CD4-positive, alpha-beta memory T cell (primary cell): ENCODE measurements at regions not wholly inside any gene's neighbourhood (a gene's known extent, or its start where the extent isn't known, plus 50 kb on each side); places are given as distances from the start of the nearest gene placed in this dataset.

Source experiments
- CTCF ChIA-PET: fragments of 350-600 bp; sonication (Branson Sonifier 250); formaldehyde crosslinking; loops from one replicate; lab custom pipeline; 2021; ENCODE audit warnings: inconsistent platforms; ENCODE audit not compliant: partially characterized antibody; lab: Charles Lee
- POLR2A ChIA-PET: fragments of 350-600 bp; sonication (Branson Sonifier 250); formaldehyde crosslinking; loops from one replicate; lab custom pipeline; 2021; ENCODE audit not compliant: partially characterized antibody; lab: Charles Lee
- DNase-seq, 5 donors: peaks; one replicate each; pipeline versions ENCODE4 v3.0.0 to v3.0.0-alpha.2; 2020 to 2022; ENCODE audit warnings: mixed read lengths in 1 of 5
- H3K27ac ChIP-seq: one replicate; pipeline ENCODE4 v1.7.0; 2013; ENCODE audit warnings: low read depth, low read length
- H3K27me3 ChIP-seq: 2 replicates; pipeline ENCODE4 v1.7.0; 2013; ENCODE audit warnings: mild to moderate bottlenecking, low read length, moderate library complexity; ENCODE audit not compliant: insufficient read depth
- H3K36me3 ChIP-seq: 2 replicates; pipeline ENCODE4 v1.7.0; 2013; ENCODE audit warnings: mild to moderate bottlenecking, low read length, moderate library complexity; ENCODE audit not compliant: insufficient read depth
- H3K4me1 ChIP-seq: 2 replicates; pipeline ENCODE4 v1.7.0; 2013; ENCODE audit warnings: mild to moderate bottlenecking, low read length, moderate library complexity; ENCODE audit not compliant: insufficient read depth
- H3K4me3 ChIP-seq, 2 donors: one replicate each; pipeline ENCODE4 v1.7.0; 2013; ENCODE audit warnings: low read length in 2 of 2, mild to moderate bottlenecking in 1 of 2
- H3K9me3 ChIP-seq, 2 donors: one replicate each; pipeline ENCODE4 v1.7.0; 2013; ENCODE audit warnings: low read length in 2 of 2, control low read depth in 1 of 2; ENCODE audit not compliant: control insufficient read depth in 1 of 2
- H3K27ac Mint-ChIP-seq, 7 donors: one replicate each; pipeline ENCODE4 v1.8.0; 2020 to 2021; ENCODE audit warnings: mixed read lengths in 7 of 7, mild to moderate bottlenecking in 6 of 7, inconsistent platforms in 3 of 7, moderate library complexity in 3 of 7
- H3K27me3 Mint-ChIP-seq, 2 donors: one replicate each; pipeline ENCODE4 v1.8.0; 2020 to 2021; ENCODE audit warnings: mixed read lengths in 2 of 2
- H3K36me3 Mint-ChIP-seq, 2 donors: one replicate each; pipeline ENCODE4 v1.8.0; 2020 to 2021; ENCODE audit warnings: mixed read lengths in 2 of 2, inconsistent platforms in 1 of 2, mild to moderate bottlenecking in 1 of 2
- H3K4me1 Mint-ChIP-seq, 4 donors: one replicate each; pipeline ENCODE4 v1.8.0; 2020 to 2021; ENCODE audit warnings: mixed read lengths in 4 of 4, mild to moderate bottlenecking in 1 of 4
- H3K4me3 Mint-ChIP-seq, 8 donors: one replicate each; pipeline ENCODE4 v1.8.0; 2020 to 2021; ENCODE audit warnings: mixed read lengths in 8 of 8, mild to moderate bottlenecking in 7 of 8, moderate library complexity in 6 of 8, inconsistent platforms in 3 of 8
- H3K9me3 Mint-ChIP-seq, 8 donors: one replicate each; pipeline ENCODE4 v1.8.0; 2020 to 2021; ENCODE audit warnings: mixed read lengths in 8 of 8, mild to moderate bottlenecking in 5 of 8, inconsistent platforms in 3 of 8, moderate library complexity in 1 of 8
- intact Hi-C: fragments of 100-400 bp; cut with micrococcal nuclease; formaldehyde crosslinking; loops from one replicate; pipeline ENCODE4 v1.15.1; 2023

DNA sequence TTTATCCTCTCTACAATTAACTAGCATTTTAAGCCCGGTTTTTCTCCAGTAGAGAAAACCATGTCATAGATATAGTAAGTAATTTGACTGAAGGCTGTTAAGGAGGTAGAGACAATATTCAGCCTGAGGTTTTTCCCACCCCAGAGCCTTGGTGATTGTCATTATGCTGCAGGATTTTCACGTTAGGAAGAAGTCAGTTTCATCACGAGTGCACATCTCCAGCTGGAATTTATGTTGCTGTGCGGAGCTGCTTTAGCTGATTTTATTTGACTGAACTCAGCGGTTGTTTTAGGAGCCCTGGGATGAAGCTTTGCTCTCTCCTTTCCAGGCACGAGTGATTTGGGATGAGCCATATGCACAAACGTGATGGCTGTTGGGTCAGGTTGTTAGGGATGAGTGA is 271.3 kb upstream of the RGMA start:
- Histone ChIP-seq H3K27me3 (no peaks in the 10 kb centered on the region), H3K9me3 (no peaks in the 10 kb centered on the region), H3K27ac (no peak overlapping the region), H3K4me1 (no peaks in the 10 kb centered on the region), H3K4me3 (no peak overlapping the region), H3K36me3 (no peaks in the 10 kb centered on the region)
- H3K27ac Mint-ChIP-seq, result no peak overlapping the region
- no peaks in the 10 kb centered on the region for H3K4me1 Mint-ChIP-seq
- no peaks in the 10 kb centered on the region for H3K36me3 Mint-ChIP-seq
- CTCF ChIA-PET, result interaction anchor here (1.0 kb wide), 1 partner anchor 273 kb away, joined by 3 read pairs; no protein-coding TSS in a partner anchor
- intact Hi-C loops, result no loop called here
- POLR2A ChIA-PET, result no interaction called here
- DNase-seq, result no peak
- no peaks in the 10 kb centered on the region for H3K9me3 Mint-ChIP-seq
- no peak overlapping the region for H3K4me3 Mint-ChIP-seq
- H3K27me3 Mint-ChIP-seq, result peaks cover 0 to 2% of the 10 kb centered on the region in 2 donors

DNA sequence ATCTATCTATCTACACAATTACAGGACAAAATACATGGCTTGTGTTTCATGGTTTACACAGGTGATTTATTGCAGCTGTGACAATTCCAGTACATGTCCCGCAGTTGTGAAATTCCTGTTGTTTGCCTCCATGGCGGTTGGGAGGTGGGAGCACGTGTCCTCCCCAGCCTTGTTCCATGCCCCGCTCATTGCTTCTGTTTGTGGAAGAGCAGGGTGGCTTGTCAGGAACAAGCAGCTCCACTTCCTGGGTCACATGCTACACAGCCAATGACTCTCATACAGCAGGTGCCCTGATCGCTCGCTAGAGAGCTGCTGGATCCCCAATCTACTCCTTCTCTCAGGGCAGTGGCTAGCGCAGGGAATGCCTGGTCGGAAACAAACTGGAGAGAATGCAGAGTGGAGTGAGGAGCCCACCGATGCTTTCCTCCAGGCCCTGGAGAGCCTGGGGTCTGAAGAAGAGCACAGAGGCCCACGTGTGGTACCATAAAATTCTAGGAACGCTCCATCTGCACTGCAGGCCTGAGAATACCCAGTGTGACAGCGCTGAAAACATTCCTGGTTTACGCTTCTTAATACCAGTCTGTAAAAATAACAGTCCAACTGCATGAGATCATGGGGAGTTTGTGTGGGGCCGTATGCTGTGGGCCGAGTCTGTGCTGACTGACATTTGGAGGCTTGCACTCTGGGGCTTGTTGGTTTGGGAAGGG is 270.6 kb upstream of the RGMA start:
- CTCF ChIA-PET, result no interaction called here
- H3K4me1 ChIP-seq, result no peaks in the 10 kb centered on the region
- intact Hi-C loops, result no loop called here

DNA sequence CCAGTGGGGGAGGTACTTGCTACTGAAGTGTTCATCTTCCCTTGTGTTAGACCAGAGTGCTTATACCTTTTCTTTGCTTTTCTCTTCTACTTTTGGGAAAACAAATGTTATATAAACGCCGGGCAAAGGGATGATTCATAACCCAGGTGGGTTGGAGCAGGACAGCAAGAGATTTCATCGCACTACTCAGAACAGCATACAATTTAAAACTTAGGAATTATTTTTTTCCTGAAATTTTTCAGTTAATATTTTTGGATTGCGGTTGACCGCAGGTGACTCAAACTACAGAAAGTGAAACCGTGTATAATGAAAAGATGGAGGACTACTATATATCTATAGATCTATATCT is 270.0 kb upstream of the RGMA start:
- Histone ChIP-seq H3K4me1 (no peaks in the 10 kb centered on the region), H3K9me3 (no peaks in the 10 kb centered on the region), H3K27me3 (no peaks in the 10 kb centered on the region), H3K27ac (no peak overlapping the region), H3K4me3 (no peak overlapping the region), H3K36me3 (no peaks in the 10 kb centered on the region)
- no peak for DNase-seq
- Mint-ChIP-seq H3K4me3 (no peak overlapping the region), H3K4me1 (no peaks in the 10 kb centered on the region), H3K27ac (no peak overlapping the region), H3K36me3 (no peaks in the 10 kb centered on the region), H3K9me3 (no peaks in the 10 kb centered on the region), H3K27me3 (no peaks in the 10 kb centered on the region)
- intact Hi-C loops, result no loop called here
- CTCF ChIA-PET, result no interaction called here
- POLR2A ChIA-PET, result no interaction called here

More for the DNA sequence above, 270.6 kb upstream of the RGMA start:
- no peaks in the 10 kb centered on the region for H3K9me3 Mint-ChIP-seq
- no peak overlapping the region for H3K27ac Mint-ChIP-seq
- Histone ChIP-seq H3K4me3 (no peak overlapping the region), H3K36me3 (no peaks in the 10 kb centered on the region), H3K27me3 (no peaks in the 10 kb centered on the region), H3K27ac (no peak overlapping the region), H3K9me3 (no peaks in the 10 kb centered on the region)
- POLR2A ChIA-PET, result no interaction called here
- H3K4me3 Mint-ChIP-seq, result no peak overlapping the region
- no peak for DNase-seq
- H3K36me3 Mint-ChIP-seq, result no peaks in the 10 kb centered on the region
- H3K27me3 Mint-ChIP-seq, result peaks cover 0 to 2% of the 10 kb centered on the region in 2 donors
- H3K4me1 Mint-ChIP-seq, result no peaks in the 10 kb centered on the region

- Histone ChIP-seq H3K36me3 (no peaks in the 10 kb centered on the region), H3K4me1 (no peaks in the 10 kb centered on the region), H3K27me3 (no peaks in the 10 kb centered on the region), H3K4me3 (no peak overlapping the region), H3K27ac (no peak overlapping the region), H3K9me3 (no peaks in the 10 kb centered on the region)
- intact Hi-C loops, result no loop called here
- Mint-ChIP-seq H3K36me3 (no peaks in the 10 kb centered on the region), H3K27me3 (no peaks in the 10 kb centered on the region), H3K4me1 (no peaks in the 10 kb centered on the region), H3K9me3 (no peaks in the 10 kb centered on the region), H3K4me3 (no peak overlapping the region), H3K27ac (no peak overlapping the region)
- DNase-seq, result no peak
- CTCF ChIA-PET, result no interaction called here
- POLR2A ChIA-PET, result no interaction called here
Observed at GRCh38 chr15:93358166-93359059, 269.4 kb upstream of the RGMA start.

- no peaks in the 10 kb centered on the region for H3K9me3 Mint-ChIP-seq
- no peaks in the 10 kb centered on the region for H3K4me1 ChIP-seq
- no peak overlapping the region for H3K27ac Mint-ChIP-seq
- H3K27me3 Mint-ChIP-seq, result peaks cover 18 to 27% of the 10 kb centered on the region in 2 donors
- H3K36me3 ChIP-seq, result no peaks in the 10 kb centered on the region
- no peak overlapping the region for H3K4me3 Mint-ChIP-seq
- H3K27me3 ChIP-seq, result no peaks in the 10 kb centered on the region
- no peaks in the 10 kb centered on the region for H3K9me3 ChIP-seq
- DNase-seq, result no peak
- no peaks in the 10 kb centered on the region for H3K36me3 Mint-ChIP-seq
- ChIA-PET POLR2A (no interaction called here), CTCF (no interaction called here)
- no peak overlapping the region for H3K4me3 ChIP-seq
- H3K4me1 Mint-ChIP-seq, result no peaks in the 10 kb centered on the region
- no peak overlapping the region for H3K27ac ChIP-seq
- intact Hi-C loops, result no loop called here
Observed at GRCh38 chr15:93348711-93349545, 259.9 kb upstream of the RGMA start.

DNA sequence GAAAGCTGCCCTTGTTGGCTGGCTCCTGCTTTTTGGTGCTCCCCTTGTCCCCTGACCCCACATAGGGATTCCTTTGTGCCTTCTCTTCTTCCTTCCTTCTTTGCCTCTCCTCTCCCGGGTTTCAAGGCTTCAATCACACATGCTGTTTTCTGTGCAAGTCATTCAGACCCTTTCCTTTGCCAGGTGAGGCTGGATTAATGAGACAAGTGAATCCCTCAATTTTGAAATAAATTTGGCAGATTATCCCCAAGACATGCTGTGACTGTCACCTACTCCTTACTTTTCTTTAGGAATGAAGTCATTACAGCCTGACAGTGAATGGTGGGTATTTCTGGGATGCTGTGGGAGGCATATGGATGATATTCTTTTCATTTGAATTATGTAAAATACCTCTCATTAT is 259.0 kb upstream of the RGMA start:
- intact Hi-C loops, result no loop called here
- Histone ChIP-seq H3K9me3 (no peaks in the 10 kb centered on the region), H3K27ac (no peak overlapping the region), H3K4me3 (no peak overlapping the region), H3K36me3 (no peaks in the 10 kb centered on the region), H3K27me3 (no peaks in the 10 kb centered on the region), H3K4me1 (no peaks in the 10 kb centered on the region)
- H3K4me1 Mint-ChIP-seq, result no peaks in the 10 kb centered on the region
- no peak for DNase-seq
- H3K36me3 Mint-ChIP-seq, result no peaks in the 10 kb centered on the region
- ChIA-PET CTCF (no interaction called here), POLR2A (no interaction called here)
- H3K27ac Mint-ChIP-seq, result no peak overlapping the region
- peaks cover 18 to 27% of the 10 kb centered on the region in 2 donors for H3K27me3 Mint-ChIP-seq
- H3K9me3 Mint-ChIP-seq, result no peaks in the 10 kb centered on the region
- H3K4me3 Mint-ChIP-seq, result no peak overlapping the region

- Mint-ChIP-seq H3K4me1 (no peaks in the 10 kb centered on the region), H3K9me3 (no peaks in the 10 kb centered on the region), H3K36me3 (no peaks in the 10 kb centered on the region), H3K4me3 (no peak overlapping the region), H3K27ac (no peak overlapping the region), H3K27me3 (peaks cover 18 to 27% of the 10 kb centered on the region in 2 donors)
- H3K27ac ChIP-seq, result no peak overlapping the region
- no peak for DNase-seq
- CTCF ChIA-PET, result no interaction called here
- no peaks in the 10 kb centered on the region for H3K36me3 ChIP-seq
- POLR2A ChIA-PET, result no interaction called here
- no peaks in the 10 kb centered on the region for H3K27me3 ChIP-seq
- H3K4me1 ChIP-seq, result no peaks in the 10 kb centered on the region
- intact Hi-C loops, result no loop called here
- no peaks in the 10 kb centered on the region for H3K9me3 ChIP-seq
- H3K4me3 ChIP-seq, result no peak overlapping the region
Observed at GRCh38 chr15:93345981-93346380, 257.0 kb upstream of the RGMA start.
